Activated CD8-positive, alpha-beta T cell treated with anti-CD3 and anti-CD28 coated beads for 36 hours (primary cell): ENCODE measurements at regions not wholly inside any gene's neighbourhood (a gene's known extent, or its start where the extent isn't known, plus 50 kb on each side); places are given as distances from the start of the nearest gene placed in this dataset.

Experiments used
- ATAC-seq: fragments of 200-7000 bp; cut with Tn5 transposase; one replicate; pipeline ENCODE4 v1.10.0; 2021; ENCODE audit warnings: mild to moderate bottlenecking, moderate library complexity
- CTCF ChIA-PET: fragments of 350-600 bp; sonication (Branson Sonifier 250); formaldehyde crosslinking; loops from one replicate; lab custom pipeline; 2021; ENCODE audit warnings: antibody characterized with exemption; lab: Charles Lee
- POLR2A ChIA-PET: fragments of 350-600 bp; sonication (Branson Sonifier 250); formaldehyde crosslinking; loops from one replicate; lab custom pipeline; 2021; ENCODE audit warnings: antibody characterized with exemption; lab: Charles Lee
- DNase-seq: peaks from one replicate; pipeline ENCODE4 v3.0.0-alpha.2; 2020
- H3K27ac Mint-ChIP-seq: one replicate; pipeline ENCODE4 v1.8.0; 2021; ENCODE audit warnings: mild to moderate bottlenecking, mixed read lengths
- H3K27me3 Mint-ChIP-seq: one replicate; pipeline ENCODE4 v1.8.0; 2021; ENCODE audit warnings: mixed read lengths
- H3K36me3 Mint-ChIP-seq: one replicate; pipeline ENCODE4 v1.8.0; 2021; ENCODE audit warnings: low read depth, mixed read lengths
- H3K4me1 Mint-ChIP-seq: one replicate; pipeline ENCODE4 v1.8.0; 2021; ENCODE audit warnings: low read depth, mixed read lengths
- H3K4me3 Mint-ChIP-seq: one replicate; pipeline ENCODE4 v1.8.0; 2021; ENCODE audit warnings: mild to moderate bottlenecking, moderate library complexity, mixed read lengths
- H3K9me3 Mint-ChIP-seq: one replicate; pipeline ENCODE4 v1.8.0; 2021; ENCODE audit warnings: mixed read lengths
- intact Hi-C: fragments of 100-400 bp; cut with micrococcal nuclease; formaldehyde crosslinking; loops from one replicate; pipeline ENCODE4 v1.10.0; 2022
- TF ChIP-seq, protein P1 (sequence below): fragments of 200-600 bp; IDR thresholded peaks from one replicate; pipeline ENCODE4 v1.8.0; 2022; ENCODE audit warnings: antibody characterized with exemption, mild to moderate bottlenecking

DNA sequence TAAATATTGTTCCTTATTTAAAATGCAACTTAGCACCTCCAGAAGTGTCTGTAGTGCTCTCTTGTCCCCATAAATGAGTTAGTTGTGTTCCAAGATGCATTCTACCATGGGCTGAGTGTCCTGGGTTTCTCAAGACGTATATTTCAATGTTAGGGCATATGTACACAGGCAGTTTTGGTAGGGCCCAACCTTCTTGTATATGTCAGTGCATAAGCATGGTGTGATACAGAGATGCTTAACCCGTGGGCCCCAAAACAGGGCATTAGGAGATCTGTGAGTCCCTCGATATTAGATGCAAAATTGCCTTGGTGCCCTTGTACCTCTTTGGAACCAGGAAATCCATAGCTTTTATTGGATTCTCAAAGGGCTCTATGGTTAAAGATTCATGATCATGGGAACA is 91.5 kb upstream of the HIVEP1 start:
- CTCF ChIA-PET = interaction anchor here (1.6 kb wide), 1 partner anchor 11 kb away, joined by 4 read pairs; no protein-coding TSS in a partner anchor
- Mint-ChIP-seq H3K27me3 (no peaks in the 10 kb centered on the region), H3K4me3 (no peak overlapping the region), H3K27ac (no peak overlapping the region), H3K4me1 (no peaks in the 10 kb centered on the region), H3K9me3 (no peaks in the 10 kb centered on the region), H3K36me3 (no peaks in the 10 kb centered on the region)
- intact Hi-C loops = no loop called here
- DNase-seq (no peak), ATAC-seq (no peak)
- POLR2A ChIA-PET = no interaction called here
- TF ChIP-seq, protein P1, sequence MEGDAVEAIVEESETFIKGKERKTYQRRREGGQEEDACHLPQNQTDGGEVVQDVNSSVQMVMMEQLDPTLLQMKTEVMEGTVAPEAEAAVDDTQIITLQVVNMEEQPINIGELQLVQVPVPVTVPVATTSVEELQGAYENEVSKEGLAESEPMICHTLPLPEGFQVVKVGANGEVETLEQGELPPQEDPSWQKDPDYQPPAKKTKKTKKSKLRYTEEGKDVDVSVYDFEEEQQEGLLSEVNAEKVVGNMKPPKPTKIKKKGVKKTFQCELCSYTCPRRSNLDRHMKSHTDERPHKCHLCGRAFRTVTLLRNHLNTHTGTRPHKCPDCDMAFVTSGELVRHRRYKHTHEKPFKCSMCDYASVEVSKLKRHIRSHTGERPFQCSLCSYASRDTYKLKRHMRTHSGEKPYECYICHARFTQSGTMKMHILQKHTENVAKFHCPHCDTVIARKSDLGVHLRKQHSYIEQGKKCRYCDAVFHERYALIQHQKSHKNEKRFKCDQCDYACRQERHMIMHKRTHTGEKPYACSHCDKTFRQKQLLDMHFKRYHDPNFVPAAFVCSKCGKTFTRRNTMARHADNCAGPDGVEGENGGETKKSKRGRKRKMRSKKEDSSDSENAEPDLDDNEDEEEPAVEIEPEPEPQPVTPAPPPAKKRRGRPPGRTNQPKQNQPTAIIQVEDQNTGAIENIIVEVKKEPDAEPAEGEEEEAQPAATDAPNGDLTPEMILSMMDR = no peak

DNA sequence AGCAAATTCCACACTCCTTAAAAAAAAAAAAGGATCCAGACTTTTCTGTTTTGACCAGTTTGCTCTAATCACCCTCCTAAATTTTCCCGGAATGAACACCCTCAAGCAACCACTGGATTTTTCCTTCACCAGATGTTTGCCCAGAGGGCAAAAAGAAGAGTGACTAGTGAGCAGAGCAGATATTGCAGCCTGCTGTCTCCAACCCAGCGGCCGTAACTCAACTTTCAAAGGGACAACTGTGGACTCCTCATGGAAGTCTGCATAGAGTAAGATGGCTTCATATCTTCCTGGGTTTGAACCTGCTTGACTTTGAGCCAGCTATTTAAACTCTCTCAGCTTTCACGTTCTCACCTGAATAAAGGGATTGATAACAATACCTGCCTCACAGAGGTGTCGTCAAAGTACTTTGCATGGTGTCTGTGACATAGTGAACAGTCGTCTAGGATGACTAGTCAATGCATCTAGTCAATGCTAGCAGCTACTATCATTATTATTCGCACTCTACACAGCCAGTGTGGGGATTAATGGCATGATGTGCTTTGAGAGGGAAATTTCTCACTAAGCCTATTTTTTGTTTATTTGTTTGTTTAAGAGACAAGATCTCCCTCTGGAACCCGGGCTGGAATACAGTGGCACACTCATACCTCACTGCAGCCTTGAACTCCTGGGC is 92.2 kb upstream of the HIVEP1 start:
- ATAC-seq = no peak
- no peak overlapping the region for H3K27ac Mint-ChIP-seq
- H3K36me3 Mint-ChIP-seq = no peaks in the 10 kb centered on the region
- TF ChIP-seq, protein P1 = no peak
- DNase-seq = no peak
- no peak overlapping the region for H3K4me3 Mint-ChIP-seq
- ChIA-PET CTCF (no interaction called here), POLR2A (no interaction called here)
- H3K4me1 Mint-ChIP-seq = no peaks in the 10 kb centered on the region
- H3K27me3 Mint-ChIP-seq = no peaks in the 10 kb centered on the region
- intact Hi-C loops = no loop called here
- H3K9me3 Mint-ChIP-seq = no peaks in the 10 kb centered on the region

DNA sequence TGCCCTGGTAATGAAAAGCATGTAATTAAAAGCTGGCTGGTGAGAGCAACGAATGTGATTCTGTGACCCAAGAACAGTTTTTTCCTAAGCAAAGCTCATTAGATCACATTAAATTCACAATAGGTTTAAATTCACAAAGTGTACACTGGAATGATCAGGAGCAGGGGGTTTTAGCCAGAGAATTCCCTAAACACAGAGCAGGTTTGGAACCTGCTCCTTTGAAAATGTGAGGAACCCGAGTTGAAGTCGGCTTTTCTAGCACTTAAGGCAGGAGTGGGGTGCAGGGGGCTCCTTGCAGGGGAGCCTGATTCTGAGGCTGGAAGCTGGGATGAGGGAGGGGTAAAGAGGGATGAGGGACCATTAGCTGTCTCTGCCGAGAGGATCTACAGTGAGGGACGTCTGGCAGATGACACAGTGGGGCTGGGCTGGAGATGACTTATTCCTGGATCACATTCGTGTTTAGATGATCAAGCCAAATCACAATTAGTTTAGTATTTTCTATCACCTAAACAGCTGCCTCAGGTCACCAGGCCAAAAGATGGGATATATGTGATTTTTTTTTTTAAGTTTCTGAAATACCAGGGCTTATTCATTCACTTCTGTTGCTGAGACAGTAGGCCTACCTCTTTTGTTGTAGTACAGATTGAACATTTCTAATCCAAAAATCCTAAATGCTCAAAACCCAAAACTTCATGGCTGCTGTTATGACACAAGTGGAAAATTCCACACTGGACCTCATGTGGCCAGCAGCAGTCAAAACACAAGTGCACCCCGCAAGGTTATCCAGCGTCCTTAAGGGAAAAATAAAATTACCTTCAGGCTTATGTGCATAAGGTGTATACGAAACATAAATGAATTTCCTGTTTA is 93.1 kb upstream of the HIVEP1 start:
- no peak for ATAC-seq
- no peak for DNase-seq
- H3K4me3 Mint-ChIP-seq = no peak overlapping the region
- intact Hi-C loops = no loop called here
- no peaks in the 10 kb centered on the region for H3K27me3 Mint-ChIP-seq
- POLR2A ChIA-PET = no interaction called here
- H3K9me3 Mint-ChIP-seq = no peaks in the 10 kb centered on the region
- H3K4me1 Mint-ChIP-seq = no peaks in the 10 kb centered on the region
- TF ChIP-seq, protein P1 = no peak
- no peak overlapping the region for H3K27ac Mint-ChIP-seq
- CTCF ChIA-PET = interaction anchor here (0.5 kb wide), 1 partner anchor 205 kb away, joined by 3 read pairs; no protein-coding TSS in a partner anchor
- H3K36me3 Mint-ChIP-seq = no peaks in the 10 kb centered on the region

GRCh38 chr6:11917951-11918738 is 94.0 kb upstream of the HIVEP1 start:
- Mint-ChIP-seq H3K4me1 (peaks cover 2% of the 10 kb centered on the region), H3K4me3 (no peak overlapping the region), H3K27ac (no peak overlapping the region), H3K27me3 (no peaks in the 10 kb centered on the region), H3K9me3 (no peaks in the 10 kb centered on the region), H3K36me3 (no peaks in the 10 kb centered on the region)
- ChIA-PET POLR2A (no interaction called here), CTCF (no interaction called here)
- DNase-seq (no peak), ATAC-seq (no peak)
- TF ChIP-seq, protein P1 = no peak
- intact Hi-C loops = no loop called here
